ENCODE measurements at regions not wholly inside any gene's neighbourhood (a gene's known extent, or its start where the extent isn't known, plus 50 kb on each side); places are given as distances from the start of the nearest gene placed in this dataset.

DNA sequence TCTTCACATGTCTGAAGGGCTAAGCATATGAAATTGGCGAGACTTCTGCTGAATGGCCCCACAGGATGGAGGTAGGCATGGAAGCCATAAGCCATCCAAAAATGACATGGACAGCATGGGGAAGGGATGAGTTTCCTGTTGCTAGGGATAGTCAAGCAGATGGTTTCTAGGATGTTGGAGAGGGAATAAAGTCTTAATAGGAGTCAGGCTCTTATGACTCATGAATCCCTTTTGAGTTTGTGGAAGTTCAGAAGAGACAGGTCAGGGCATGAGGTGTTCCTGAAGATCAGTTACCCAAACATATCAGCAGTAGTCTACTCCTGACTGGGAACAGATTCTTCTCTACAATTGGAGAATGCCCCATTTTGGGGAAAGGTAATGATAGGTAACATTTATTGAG lies 243.9 kb downstream of the REEP3 start:
- peaks cover 10% of the 10 kb centered on the region for H3K27me3 Mint-ChIP-seq
- no peak overlapping the region for H3K4me3 Mint-ChIP-seq
- intact Hi-C loops (cut with micrococcal nuclease) = no loop called here
- no peaks in the 10 kb centered on the region for H3K36me3 Mint-ChIP-seq (ENCODE audit: low read depth)
- no peaks in the 10 kb centered on the region for H3K9me3 Mint-ChIP-seq
- no peak overlapping the region for H3K27ac Mint-ChIP-seq
- H3K4me1 Mint-ChIP-seq (ENCODE audit: low read depth) = no peaks in the 10 kb centered on the region

GRCh38 chr10:63766745-63767137 lies 245.5 kb downstream of the REEP3 start:
- intact Hi-C loops (cut with micrococcal nuclease) = no loop called here
- Mint-ChIP-seq H3K27ac (no peak overlapping the region), H3K27me3 (peaks cover 8% of the 10 kb centered on the region), H3K36me3 (ENCODE audit: low read depth) (no peaks in the 10 kb centered on the region), H3K9me3 (no peaks in the 10 kb centered on the region), H3K4me1 (ENCODE audit: low read depth) (no peaks in the 10 kb centered on the region), H3K4me3 (no peak overlapping the region)

GRCh38 chr10:63767138-63767801 lies 246.1 kb downstream of the REEP3 start:
- peaks cover 8% of the 10 kb centered on the region for H3K27me3 Mint-ChIP-seq
- H3K4me3 Mint-ChIP-seq = no peak overlapping the region
- no peaks in the 10 kb centered on the region for H3K36me3 Mint-ChIP-seq (ENCODE audit: low read depth)
- H3K9me3 Mint-ChIP-seq = no peaks in the 10 kb centered on the region
- no peaks in the 10 kb centered on the region for H3K4me1 Mint-ChIP-seq (ENCODE audit: low read depth)
- intact Hi-C loops (cut with micrococcal nuclease) = no loop called here
- no peak overlapping the region for H3K27ac Mint-ChIP-seq

- H3K36me3 Mint-ChIP-seq (ENCODE audit: low read depth) = no peaks in the 10 kb centered on the region
- no peak overlapping the region for H3K4me3 Mint-ChIP-seq
- no peak overlapping the region for H3K27ac Mint-ChIP-seq
- intact Hi-C loops (cut with micrococcal nuclease) = no loop called here
- H3K27me3 Mint-ChIP-seq = peaks cover 10% of the 10 kb centered on the region
- H3K4me1 Mint-ChIP-seq (ENCODE audit: low read depth) = no peaks in the 10 kb centered on the region
- no peaks in the 10 kb centered on the region for H3K9me3 Mint-ChIP-seq
Measured at GRCh38 chr10:63769367-63769766, 248.2 kb downstream of the REEP3 start.

DNA sequence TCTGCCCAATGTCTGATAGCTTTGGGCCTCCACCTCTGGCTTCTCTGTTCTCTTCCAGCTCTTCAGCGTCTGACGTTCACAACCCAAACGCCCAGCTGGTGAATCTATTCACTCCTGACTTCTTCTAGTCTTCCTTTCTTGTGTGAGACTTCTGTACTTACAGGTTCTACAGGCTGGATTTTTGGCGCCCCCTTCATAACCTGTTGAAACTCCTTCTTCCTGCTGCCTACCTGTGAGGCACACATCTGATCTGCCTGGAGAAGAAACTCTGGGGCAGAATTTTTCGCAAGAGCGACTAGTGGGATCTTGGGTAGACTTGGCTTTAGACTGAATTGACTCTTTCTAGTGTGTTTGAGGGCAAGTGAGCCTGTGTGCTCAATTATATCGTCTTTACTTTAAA lies 249.3 kb downstream of the REEP3 start:
- Mint-ChIP-seq H3K27ac (no peak overlapping the region), H3K27me3 (peaks cover 10% of the 10 kb centered on the region), H3K4me3 (no peak overlapping the region), H3K9me3 (no peaks in the 10 kb centered on the region), H3K4me1 (ENCODE audit: low read depth) (no peaks in the 10 kb centered on the region), H3K36me3 (ENCODE audit: low read depth) (no peaks in the 10 kb centered on the region)
- intact Hi-C loops (cut with micrococcal nuclease) = no loop called here

DNA sequence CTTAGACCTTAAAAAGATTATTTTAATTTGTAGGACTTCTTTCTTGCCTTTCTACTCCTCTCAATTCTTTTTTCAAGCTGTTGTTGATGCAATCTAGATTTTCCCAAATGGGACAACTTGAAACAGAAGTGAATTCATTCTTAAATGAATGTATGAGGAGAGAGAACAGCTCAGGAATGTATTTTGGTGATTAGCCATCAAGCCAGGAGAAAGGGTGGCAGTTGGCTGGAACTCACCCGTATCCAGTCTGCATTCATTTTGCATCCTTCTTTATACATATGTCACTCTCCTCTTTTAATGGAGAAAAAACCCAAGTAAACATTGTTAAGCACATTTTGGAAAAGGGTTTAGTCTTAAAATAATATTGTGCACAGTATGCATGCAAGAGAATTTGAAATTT lies 251.3 kb downstream of the REEP3 start:
- peaks cover 17% of the 10 kb centered on the region for H3K27me3 Mint-ChIP-seq
- intact Hi-C loops (cut with micrococcal nuclease) = no loop called here
- no peaks in the 10 kb centered on the region for H3K9me3 Mint-ChIP-seq
- H3K4me3 Mint-ChIP-seq = no peak overlapping the region
- no peak overlapping the region for H3K27ac Mint-ChIP-seq
- no peaks in the 10 kb centered on the region for H3K4me1 Mint-ChIP-seq (ENCODE audit: low read depth)
- H3K36me3 Mint-ChIP-seq (ENCODE audit: low read depth) = no peaks in the 10 kb centered on the region

GRCh38 chr10:63773106-63773505 lies 251.9 kb downstream of the REEP3 start:
- H3K27me3 Mint-ChIP-seq = peaks cover 17% of the 10 kb centered on the region
- H3K27ac Mint-ChIP-seq = no peak overlapping the region
- no peaks in the 10 kb centered on the region for H3K36me3 Mint-ChIP-seq (ENCODE audit: low read depth)
- H3K4me1 Mint-ChIP-seq (ENCODE audit: low read depth) = no peaks in the 10 kb centered on the region
- no peak overlapping the region for H3K4me3 Mint-ChIP-seq
- intact Hi-C loops (cut with micrococcal nuclease) = no loop called here
- no peaks in the 10 kb centered on the region for H3K9me3 Mint-ChIP-seq

DNA sequence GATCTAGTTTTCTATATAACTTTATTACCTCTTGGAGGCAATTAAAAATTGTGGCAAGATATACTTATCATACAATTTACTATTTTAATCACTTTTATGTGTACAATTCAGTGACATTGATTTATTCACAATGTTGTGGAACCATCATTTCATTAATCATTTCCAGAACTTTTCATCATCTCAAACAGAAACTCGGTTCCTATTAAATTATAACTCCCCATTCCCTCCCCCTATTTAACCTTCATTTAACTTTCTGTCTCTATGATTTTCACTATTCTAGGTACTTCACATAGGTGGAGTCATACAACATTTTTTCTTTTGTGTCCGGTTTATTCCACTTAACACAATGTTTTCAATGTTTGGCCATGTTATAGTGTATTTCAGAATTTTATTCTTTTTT lies 252.8 kb downstream of the REEP3 start:
- Mint-ChIP-seq H3K27me3 (peaks cover 17% of the 10 kb centered on the region), H3K27ac (no peak overlapping the region), H3K36me3 (ENCODE audit: low read depth) (no peaks in the 10 kb centered on the region), H3K9me3 (no peaks in the 10 kb centered on the region), H3K4me3 (no peak overlapping the region), H3K4me1 (ENCODE audit: low read depth) (no peaks in the 10 kb centered on the region)
- intact Hi-C loops (cut with micrococcal nuclease) = no loop called here

GRCh38 chr10:63780101-63780500 lies 258.9 kb downstream of the REEP3 start:
- Mint-ChIP-seq H3K36me3 (ENCODE audit: low read depth) (no peaks in the 10 kb centered on the region), H3K4me1 (ENCODE audit: low read depth) (no peaks in the 10 kb centered on the region), H3K9me3 (no peaks in the 10 kb centered on the region), H3K27me3 (peaks cover 12% of the 10 kb centered on the region), H3K4me3 (no peak overlapping the region), H3K27ac (no peak overlapping the region)
- intact Hi-C loops (cut with micrococcal nuclease) = no loop called here

DNA sequence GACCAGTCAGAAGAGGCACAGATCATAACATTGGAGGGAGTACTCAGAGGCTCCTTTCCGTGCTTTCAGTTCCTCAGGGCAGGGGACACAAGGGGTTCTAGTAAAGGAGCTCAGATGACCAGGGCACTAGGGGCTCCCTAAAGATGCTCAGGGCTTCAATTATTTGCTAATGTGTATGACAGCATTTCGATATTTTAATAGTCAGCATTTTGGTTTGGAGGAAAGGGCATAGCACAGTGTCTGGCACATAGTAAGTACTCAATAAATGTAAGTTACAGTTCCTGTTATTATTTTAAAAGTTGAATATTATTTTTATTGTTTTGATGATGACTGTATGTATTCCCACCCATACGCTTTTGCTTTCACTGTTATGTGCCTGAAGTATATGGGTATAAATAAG lies 260.0 kb downstream of the REEP3 start:
- Mint-ChIP-seq H3K36me3 (ENCODE audit: low read depth) (no peaks in the 10 kb centered on the region), H3K4me3 (no peak overlapping the region), H3K9me3 (no peaks in the 10 kb centered on the region), H3K4me1 (ENCODE audit: low read depth) (no peaks in the 10 kb centered on the region), H3K27me3 (peaks cover 11% of the 10 kb centered on the region), H3K27ac (no peak overlapping the region)
- intact Hi-C loops (cut with micrococcal nuclease) = no loop called here

DNA sequence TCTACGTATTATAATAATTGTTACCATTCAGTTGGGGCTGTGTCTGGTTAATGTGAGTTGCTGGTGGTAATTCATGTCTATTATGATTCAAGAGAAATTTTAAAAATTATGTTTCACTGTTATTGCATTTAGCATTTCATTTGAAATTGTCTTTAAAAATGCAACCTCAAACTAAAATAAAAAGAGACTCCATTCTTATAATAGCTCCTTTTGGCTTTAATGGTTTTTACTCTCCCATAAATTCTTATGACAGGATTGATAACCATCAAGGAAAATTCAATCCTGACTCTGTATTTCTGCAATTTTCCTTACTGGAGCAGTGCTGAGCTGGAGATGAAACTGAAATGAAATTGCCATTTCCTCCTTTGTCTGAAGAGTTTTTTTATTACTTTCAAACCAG lies 262.7 kb downstream of the REEP3 start:
- Mint-ChIP-seq H3K9me3 (no peaks in the 10 kb centered on the region), H3K27me3 (peaks cover 6% of the 10 kb centered on the region)
- intact Hi-C loops (cut with micrococcal nuclease) = no loop called here

GRCh38 chr10:63788152-63788821 lies 267.1 kb downstream of the REEP3 start:
- H3K27ac Mint-ChIP-seq = no peak overlapping the region
- intact Hi-C loops (cut with micrococcal nuclease) = no loop called here
- no peaks in the 10 kb centered on the region for H3K4me1 Mint-ChIP-seq (ENCODE audit: low read depth)
- peaks cover 6% of the 10 kb centered on the region for H3K27me3 Mint-ChIP-seq
- H3K4me3 Mint-ChIP-seq = no peak overlapping the region
- H3K36me3 Mint-ChIP-seq (ENCODE audit: low read depth) = no peaks in the 10 kb centered on the region
- H3K9me3 Mint-ChIP-seq = no peaks in the 10 kb centered on the region

More for the DNA sequence above, 262.7 kb downstream of the REEP3 start:
- Mint-ChIP-seq H3K27ac (no peak overlapping the region), H3K4me3 (no peak overlapping the region), H3K4me1 (ENCODE audit: low read depth) (no peaks in the 10 kb centered on the region), H3K36me3 (ENCODE audit: low read depth) (no peaks in the 10 kb centered on the region)

DNA sequence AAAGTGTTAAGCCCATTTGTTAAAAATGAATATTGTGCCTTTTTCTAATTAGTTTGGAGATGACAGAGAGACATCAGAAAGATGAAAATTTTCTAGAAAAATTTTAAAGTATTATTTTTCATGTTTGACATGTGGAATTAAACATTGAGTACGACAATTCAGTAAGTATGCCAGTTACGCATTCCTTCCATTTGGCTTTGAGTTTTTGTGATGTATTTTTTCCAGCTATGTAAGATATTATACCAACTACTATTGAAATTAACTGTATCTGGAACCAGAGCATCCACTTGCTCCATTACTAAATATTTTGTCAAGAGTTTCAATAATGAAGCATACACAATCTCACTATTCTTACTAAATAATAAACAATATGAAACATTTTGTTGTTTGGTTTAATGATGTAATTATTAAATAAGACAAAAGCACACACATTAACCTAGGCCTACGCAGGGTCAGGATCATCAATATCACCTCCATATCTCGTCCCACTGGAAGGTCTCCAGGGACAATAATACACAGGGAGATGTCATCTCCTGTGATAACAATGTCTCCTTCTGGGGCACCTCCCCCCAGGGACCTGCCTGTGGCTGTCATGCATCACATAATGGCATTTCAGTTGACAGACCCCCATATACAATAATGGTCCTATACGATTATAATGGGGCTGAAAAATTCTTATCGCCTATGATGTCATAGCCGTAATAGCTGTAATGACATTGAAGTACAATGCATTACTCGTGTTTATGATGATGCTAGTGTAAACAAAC lies 274.1 kb downstream of the REEP3 start:
- intact Hi-C loops (cut with micrococcal nuclease) = no loop called here
- H3K9me3 Mint-ChIP-seq = no peaks in the 10 kb centered on the region
- no peak overlapping the region for H3K27ac Mint-ChIP-seq
- peaks cover 5% of the 10 kb centered on the region for H3K27me3 Mint-ChIP-seq
- H3K36me3 Mint-ChIP-seq (ENCODE audit: low read depth) = no peaks in the 10 kb centered on the region
- no peak overlapping the region for H3K4me3 Mint-ChIP-seq
- peaks cover 6% of the 10 kb centered on the region for H3K4me1 Mint-ChIP-seq (ENCODE audit: low read depth)

GRCh38 chr10:63798599-63799498 lies 277.6 kb downstream of the REEP3 start:
- Mint-ChIP-seq H3K27me3 (no peaks in the 10 kb centered on the region), H3K36me3 (ENCODE audit: low read depth) (no peaks in the 10 kb centered on the region), H3K9me3 (no peaks in the 10 kb centered on the region), H3K27ac (no peak overlapping the region), H3K4me3 (no peak overlapping the region), H3K4me1 (ENCODE audit: low read depth) (peaks cover 6% of the 10 kb centered on the region)
- intact Hi-C loops (cut with micrococcal nuclease) = no loop called here
